Large intestine (tissue), 3 donors: ENCODE measurements at regions not wholly inside any gene's neighbourhood (a gene's known extent, or its start where the extent isn't known, plus 50 kb on each side); places are given as distances from the start of the nearest gene placed in this dataset.
"Not testable (repeated sequence)": the region's sequence is repeated elsewhere in the genome, so short reads cannot be mapped to it uniquely, and the experiment has no call there.

Experiments
- DNase-seq, 2 donors: peaks; one replicate each; pipeline versions ENCODE4 v3.0.0 to v3.0.0-alpha.2; 2013
- H3K27ac ChIP-seq: one replicate; pipeline ENCODE4 v1.5.1; 2013; ENCODE audit warnings: low read length
- H3K27me3 ChIP-seq: 2 replicates; pipeline ENCODE4 v1.6.1; 2013; ENCODE audit warnings: low read length; ENCODE audit not compliant: control insufficient read depth, insufficient read depth
- H3K36me3 ChIP-seq: 2 replicates; pipeline ENCODE4 v1.6.1; 2013; ENCODE audit warnings: low read length; ENCODE audit not compliant: control insufficient read depth, insufficient read depth
- H3K4me1 ChIP-seq: one replicate; pipeline ENCODE4 v1.6.1; 2013; ENCODE audit warnings: low read length; ENCODE audit not compliant: control insufficient read depth, insufficient read depth
- H3K4me3 ChIP-seq: one replicate; pipeline ENCODE4 v1.5.1; 2013; ENCODE audit warnings: low read length
- H3K9me3 ChIP-seq: one replicate; pipeline ENCODE4 v1.6.1; 2013; ENCODE audit warnings: mild to moderate bottlenecking, low read depth, low read length, moderate library complexity; ENCODE audit not compliant: control insufficient read depth
- WGBS: methylation state at CpG from one replicate; pipeline ENCODE4 v1.1.5; 2013; ENCODE audit warnings: low lambda C conversion rate; ENCODE audit not compliant: insufficient coverage; 5-methylcytosine and 5-hydroxymethylcytosine counted together

DNA sequence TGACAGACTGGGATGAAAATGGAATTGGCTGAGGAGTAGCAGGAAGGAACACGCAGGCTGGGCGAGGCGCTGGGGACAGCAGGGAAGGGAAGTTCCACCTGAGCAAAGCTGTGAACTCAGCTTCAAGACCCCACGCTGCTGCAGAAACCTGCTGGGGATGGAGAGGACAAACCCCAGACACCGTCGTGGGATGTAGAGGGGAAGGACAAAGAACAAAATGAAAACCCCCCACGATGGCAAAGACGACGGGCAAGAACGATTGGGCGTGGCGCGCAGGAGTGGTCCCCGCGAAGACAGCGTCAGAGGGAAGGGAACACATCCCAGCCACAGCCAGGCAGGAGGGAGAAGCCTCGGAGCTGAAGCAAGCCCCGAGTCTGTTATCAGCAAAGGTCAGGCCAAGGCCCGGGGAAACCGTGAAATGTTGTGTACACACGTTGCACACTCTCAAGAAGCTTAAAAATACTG, 222.9 kb downstream of the NDUFA10 start:
- no peaks in the 10 kb centered on the region for H3K27me3 ChIP-seq
- H3K36me3 ChIP-seq = no peaks in the 10 kb centered on the region
- H3K4me3 ChIP-seq = no peak overlapping the region
- no CpG with 5 or more reads among the region's 21 CpGs for WGBS
- DNase-seq = no peak
- no peak overlapping the region for H3K27ac ChIP-seq
- H3K9me3 ChIP-seq = no peaks in the 10 kb centered on the region
- no peaks in the 10 kb centered on the region for H3K4me1 ChIP-seq

DNA sequence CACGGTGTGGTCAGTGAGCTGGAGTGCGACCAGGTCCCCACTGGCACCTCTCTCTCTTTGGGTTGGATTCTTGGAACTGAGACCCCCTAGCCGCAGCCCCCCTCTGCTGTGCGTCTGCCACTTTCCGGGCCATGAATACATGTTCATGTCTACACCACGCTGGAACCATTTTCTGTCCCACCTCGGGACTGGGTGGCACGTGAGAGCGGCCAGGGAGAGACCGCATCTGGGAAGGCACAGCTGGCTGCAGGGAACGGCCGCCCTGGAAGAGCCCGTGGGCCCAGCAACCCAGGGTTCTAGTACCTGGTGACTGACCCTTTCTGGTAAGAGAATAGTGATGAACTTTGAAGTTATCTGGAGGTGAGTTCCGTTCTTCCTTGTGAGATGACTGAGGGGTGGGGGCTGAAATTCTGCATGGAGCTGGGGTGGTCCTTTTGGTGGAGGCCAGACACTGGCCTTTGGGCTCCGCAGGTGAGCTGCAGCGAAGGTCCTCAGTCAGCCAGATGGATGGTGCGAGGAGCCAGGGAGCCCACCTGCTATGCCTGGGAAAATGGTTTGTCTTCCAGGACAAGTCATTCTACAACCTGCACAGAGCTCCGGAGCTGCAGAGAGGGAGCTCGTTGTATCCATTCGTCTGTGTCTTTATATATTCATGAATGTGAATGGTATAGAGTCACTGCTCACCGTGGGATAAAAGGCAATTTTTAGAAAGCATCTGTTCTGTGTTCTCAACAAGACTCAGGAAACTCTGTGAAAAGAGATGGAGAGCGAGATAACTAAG, 223.5 kb downstream of the NDUFA10 start:
- H3K9me3 ChIP-seq = no peaks in the 10 kb centered on the region
- H3K27me3 ChIP-seq = no peaks in the 10 kb centered on the region
- WGBS = no CpG with 5 or more reads among the region's 22 CpGs
- no peaks in the 10 kb centered on the region for H3K4me1 ChIP-seq
- no peak for DNase-seq
- H3K36me3 ChIP-seq = no peaks in the 10 kb centered on the region
- H3K4me3 ChIP-seq = no peak overlapping the region
- H3K27ac ChIP-seq = no peak overlapping the region

DNA sequence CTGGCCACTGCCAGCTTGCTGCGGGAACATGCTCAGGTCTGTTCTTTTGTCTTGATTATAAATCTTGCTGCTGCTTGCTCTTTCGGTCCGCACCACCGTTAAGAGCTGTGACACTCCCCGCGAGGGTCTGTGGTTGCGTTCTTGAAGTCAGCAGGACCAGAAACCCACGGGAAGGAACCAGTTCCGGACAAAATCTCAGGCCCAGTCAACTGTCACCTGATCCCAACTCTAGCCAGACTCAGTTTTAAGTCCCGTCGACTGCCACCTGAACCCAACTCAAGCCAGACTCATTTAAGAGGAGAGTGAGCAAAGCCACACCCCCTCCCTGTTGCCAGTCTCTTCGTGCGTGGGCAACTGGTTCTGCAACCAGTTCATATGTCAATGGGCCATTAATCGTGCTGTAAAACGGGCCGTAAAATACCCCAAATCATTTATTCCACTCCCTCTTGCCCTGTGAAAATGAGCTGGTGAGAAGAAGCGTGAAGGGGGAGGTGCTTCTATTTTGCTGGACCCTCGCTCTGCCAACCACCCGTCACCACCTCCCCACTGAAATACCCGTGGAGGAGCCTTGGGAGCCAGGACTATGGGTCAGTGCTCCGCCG, 224.3 kb downstream of the NDUFA10 start:
- no peaks in the 10 kb centered on the region for H3K4me1 ChIP-seq
- DNase-seq = no peak
- no peaks in the 10 kb centered on the region for H3K27me3 ChIP-seq
- H3K27ac ChIP-seq = no peak overlapping the region
- H3K9me3 ChIP-seq = no peaks in the 10 kb centered on the region
- no peaks in the 10 kb centered on the region for H3K36me3 ChIP-seq
- no peak overlapping the region for H3K4me3 ChIP-seq
- WGBS = 91% methylated on average over 4 of the region's 22 CpGs

DNA sequence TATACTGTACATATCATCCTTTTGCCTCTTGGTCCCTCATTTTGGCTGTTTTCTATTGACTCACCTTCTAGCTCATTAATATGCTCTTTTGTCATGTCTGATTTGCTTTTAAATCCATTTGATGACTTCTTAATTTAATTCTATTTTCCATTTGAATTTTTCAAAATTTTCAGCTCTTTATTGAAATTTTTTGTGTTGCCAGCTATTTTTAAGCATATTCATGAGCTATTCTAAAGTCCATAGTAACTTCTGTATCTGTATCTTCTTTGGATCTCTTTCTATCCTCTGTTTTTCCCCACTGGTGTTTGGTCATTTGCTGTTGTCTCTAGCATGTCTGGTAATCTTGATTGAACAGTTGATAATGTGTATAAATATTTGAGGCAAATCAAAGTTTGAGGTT, 227.8 kb downstream of the NDUFA10 start:
- no peak overlapping the region for H3K27ac ChIP-seq
- DNase-seq = no peak
- no peaks in the 10 kb centered on the region for H3K27me3 ChIP-seq
- peaks cover 8% of the 10 kb centered on the region for H3K9me3 ChIP-seq
- H3K36me3 ChIP-seq = no peaks in the 10 kb centered on the region
- H3K4me1 ChIP-seq = no peaks in the 10 kb centered on the region
- no peak overlapping the region for H3K4me3 ChIP-seq

DNA sequence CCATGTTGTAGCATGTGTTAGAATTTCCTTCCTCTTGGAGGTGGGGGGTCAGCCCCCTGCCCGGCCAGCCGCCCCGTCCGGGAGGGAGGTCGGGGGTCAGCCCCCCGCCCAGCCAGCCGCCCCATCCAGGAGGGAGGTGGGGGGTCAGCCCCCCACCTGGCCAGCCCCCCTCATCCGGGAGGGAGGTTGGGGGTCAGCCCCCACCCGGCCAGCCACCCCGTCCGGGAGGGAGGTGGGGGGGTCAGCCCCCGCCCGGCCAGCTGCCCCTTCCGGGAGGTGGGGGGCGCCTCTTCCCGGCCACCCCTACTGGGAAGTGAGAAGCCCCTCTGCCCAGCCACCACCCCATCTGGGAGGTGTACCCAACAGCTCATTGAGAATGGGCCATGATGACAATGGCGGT, 229.4 kb downstream of the NDUFA10 start:
- H3K36me3 ChIP-seq, H3K4me1 ChIP-seq, DNase-seq, H3K4me3 ChIP-seq, H3K27me3 ChIP-seq, H3K9me3 ChIP-seq, H3K27ac ChIP-seq: not testable (repeated sequence)
- no CpG with 5 or more reads among the region's 17 CpGs for WGBS

DNA sequence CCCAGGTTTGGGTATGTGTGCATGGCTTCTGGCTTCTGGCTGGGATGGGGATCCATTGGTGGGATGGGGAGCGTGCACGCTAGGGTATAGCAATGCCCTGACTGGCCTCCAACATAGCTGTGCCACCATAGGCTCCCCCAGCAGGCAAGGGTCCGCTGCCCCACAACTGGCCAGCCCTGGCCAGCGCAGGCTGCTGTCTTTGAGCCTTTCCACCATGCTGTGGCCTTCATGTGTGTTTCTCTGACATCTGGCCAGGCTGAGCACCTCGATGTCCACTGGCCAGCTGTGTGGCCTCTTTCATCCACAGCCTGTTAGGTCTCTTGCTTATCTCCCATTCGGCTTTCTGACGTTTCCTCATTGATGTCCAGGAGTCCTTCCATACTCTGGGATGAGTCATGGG, 231.3 kb downstream of the NDUFA10 start:
- DNase-seq = no peak
- no peak overlapping the region for H3K27ac ChIP-seq
- WGBS = 81% methylated on average over 2 of the region's 7 CpGs
- no peaks in the 10 kb centered on the region for H3K4me1 ChIP-seq
- H3K27me3 ChIP-seq = no peaks in the 10 kb centered on the region
- no peak overlapping the region for H3K4me3 ChIP-seq
- no peaks in the 10 kb centered on the region for H3K36me3 ChIP-seq
- peaks cover 8% of the 10 kb centered on the region for H3K9me3 ChIP-seq

DNA sequence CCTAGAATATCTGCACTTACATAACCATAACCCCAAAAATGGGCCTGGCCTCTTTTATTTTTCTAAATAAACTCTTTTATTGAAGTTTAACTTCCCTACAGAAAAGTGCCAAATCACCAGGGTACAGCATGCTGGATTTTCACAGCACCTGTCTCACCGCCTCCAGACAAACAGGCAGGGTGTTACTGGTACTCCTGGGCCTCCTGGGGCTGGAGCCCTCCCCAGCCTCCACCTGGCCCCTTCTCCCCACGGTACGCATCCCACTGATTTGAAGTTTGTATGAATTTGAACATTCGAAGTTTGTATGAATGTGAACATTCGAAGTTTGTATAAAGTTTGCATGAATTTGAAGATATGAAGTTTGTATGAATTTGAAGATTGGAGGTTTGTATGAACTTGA, 232.1 kb downstream of the NDUFA10 start:
- no peaks in the 10 kb centered on the region for H3K27me3 ChIP-seq
- 100% methylated on average over 3 of the region's 5 CpGs for WGBS

DNA sequence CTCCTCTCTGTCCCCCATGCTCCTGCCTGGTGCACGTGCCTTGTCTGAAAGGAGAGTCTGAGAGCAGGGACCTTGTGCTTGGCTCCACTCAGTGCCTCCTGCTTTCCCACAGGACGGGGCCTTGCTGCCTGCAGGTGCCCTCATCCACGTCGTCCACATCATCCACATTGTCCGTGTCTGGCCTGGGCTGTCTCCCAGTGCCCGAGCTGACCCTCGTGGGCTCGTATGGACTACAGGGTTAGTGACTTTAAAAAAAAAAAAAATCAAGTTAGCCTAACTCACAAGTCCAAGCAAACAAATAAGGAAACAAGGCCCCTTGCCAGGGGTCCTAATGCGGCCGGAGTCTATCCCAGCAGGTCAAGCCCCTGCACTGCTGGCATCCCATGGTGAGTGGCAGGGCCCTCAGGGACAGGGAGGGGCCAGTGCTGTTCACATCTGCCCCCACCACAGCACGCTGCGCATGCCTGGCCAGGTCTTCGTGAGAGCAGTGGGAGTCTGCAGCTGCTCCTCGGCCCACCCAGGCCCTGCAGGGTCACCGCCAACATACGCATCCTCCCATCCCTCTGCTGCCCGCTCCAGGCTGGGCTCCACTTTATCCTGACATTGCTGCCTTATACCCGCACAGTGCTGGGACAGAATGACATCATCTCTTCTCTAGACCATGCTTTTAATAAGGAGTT, 232.6 kb downstream of the NDUFA10 start:
- Histone ChIP-seq H3K4me1 (no peaks in the 10 kb centered on the region), H3K27me3 (no peaks in the 10 kb centered on the region), H3K4me3 (no peak overlapping the region), H3K36me3 (no peaks in the 10 kb centered on the region), H3K27ac (no peak overlapping the region), H3K9me3 (peaks cover 8% of the 10 kb centered on the region)
- WGBS = 91% methylated on average over 6 of the region's 18 CpGs
- DNase-seq = no peak

More for the DNA sequence above, 232.1 kb downstream of the NDUFA10 start:
- Histone ChIP-seq H3K4me1 (no peaks in the 10 kb centered on the region), H3K27ac (no peak overlapping the region), H3K36me3 (no peaks in the 10 kb centered on the region), H3K9me3 (peaks cover 8% of the 10 kb centered on the region), H3K4me3 (no peak overlapping the region)
- DNase-seq = no peak

DNA sequence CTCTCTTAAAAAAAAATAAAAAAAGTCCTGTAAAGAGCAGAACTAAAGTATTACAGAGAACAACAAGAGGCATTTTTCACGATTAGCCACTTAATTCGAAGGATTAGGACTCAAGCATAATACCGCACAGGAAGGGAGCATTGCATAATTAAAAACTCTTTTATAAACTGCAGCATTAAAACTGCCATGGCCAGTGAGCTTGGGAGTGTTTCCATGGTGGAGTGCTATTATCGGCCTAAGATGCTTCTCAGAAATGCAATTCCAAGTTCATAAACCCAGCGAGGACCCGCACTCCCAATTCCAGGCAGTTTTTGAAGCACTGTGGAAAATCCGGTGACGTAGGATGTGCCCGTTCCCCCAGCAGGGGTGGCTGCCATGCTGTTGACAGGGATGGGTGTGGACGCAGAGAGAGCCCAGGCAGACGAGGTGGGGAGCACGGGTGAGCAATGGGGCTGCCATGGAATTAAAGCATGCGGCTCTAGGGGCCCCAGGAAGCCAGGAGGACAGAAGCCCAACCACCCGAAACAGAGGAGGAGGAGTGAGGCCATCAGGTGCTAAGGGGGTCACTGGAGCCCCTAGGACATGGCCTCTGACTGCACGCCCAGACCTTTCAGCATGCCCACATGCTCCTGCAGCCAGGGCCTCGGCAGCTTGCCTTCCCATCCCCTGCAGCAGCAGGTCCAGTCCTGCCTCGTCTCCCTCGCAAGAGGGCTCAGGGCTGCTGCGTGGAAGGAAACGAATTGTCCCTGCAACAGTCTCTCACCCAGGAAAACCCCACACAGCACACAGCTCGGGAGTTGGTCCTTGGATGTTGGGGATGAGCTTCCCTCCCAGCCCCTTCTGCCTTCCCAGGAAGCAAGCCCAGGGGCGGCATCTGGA, 233.4 kb downstream of the NDUFA10 start:
- no peaks in the 10 kb centered on the region for H3K27me3 ChIP-seq
- no CpG with 5 or more reads among the region's 22 CpGs for WGBS
- no peaks in the 10 kb centered on the region for H3K4me1 ChIP-seq
- DNase-seq = no peak
- H3K9me3 ChIP-seq = peaks cover 8% of the 10 kb centered on the region
- no peak overlapping the region for H3K27ac ChIP-seq
- H3K36me3 ChIP-seq = no peaks in the 10 kb centered on the region
- no peak overlapping the region for H3K4me3 ChIP-seq

DNA sequence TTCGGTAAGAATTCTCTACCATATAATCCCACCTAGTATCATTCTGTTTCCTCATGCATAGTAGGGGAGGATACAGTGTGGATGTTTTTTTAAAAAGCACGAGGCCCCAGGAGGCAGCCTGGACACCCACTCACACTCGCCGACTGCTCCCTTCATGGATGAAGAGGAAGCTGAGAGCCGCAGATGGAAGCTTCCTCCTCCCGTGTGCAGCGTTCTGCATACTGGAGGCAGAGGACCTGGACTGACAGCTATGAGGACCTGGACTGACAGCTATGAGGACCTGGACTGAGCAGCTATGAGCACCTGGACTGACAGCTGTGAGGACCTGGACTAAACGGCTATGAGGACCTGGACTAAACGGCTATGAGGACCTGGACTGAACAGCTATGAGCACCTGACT, 234.4 kb downstream of the NDUFA10 start:
- no CpG with 5 or more reads among the region's 9 CpGs for WGBS
- no peak for DNase-seq
- H3K9me3 ChIP-seq = peaks cover 8% of the 10 kb centered on the region
- no peaks in the 10 kb centered on the region for H3K27me3 ChIP-seq
- H3K4me1 ChIP-seq = no peaks in the 10 kb centered on the region
- H3K36me3 ChIP-seq = no peaks in the 10 kb centered on the region
- H3K27ac ChIP-seq = no peak overlapping the region
- no peak overlapping the region for H3K4me3 ChIP-seq
